ENCODE measurements at regions not wholly inside any gene's neighbourhood (a gene's known extent, or its start where the extent isn't known, plus 50 kb on each side); places are given as distances from the start of the nearest gene placed in this dataset.

DNA sequence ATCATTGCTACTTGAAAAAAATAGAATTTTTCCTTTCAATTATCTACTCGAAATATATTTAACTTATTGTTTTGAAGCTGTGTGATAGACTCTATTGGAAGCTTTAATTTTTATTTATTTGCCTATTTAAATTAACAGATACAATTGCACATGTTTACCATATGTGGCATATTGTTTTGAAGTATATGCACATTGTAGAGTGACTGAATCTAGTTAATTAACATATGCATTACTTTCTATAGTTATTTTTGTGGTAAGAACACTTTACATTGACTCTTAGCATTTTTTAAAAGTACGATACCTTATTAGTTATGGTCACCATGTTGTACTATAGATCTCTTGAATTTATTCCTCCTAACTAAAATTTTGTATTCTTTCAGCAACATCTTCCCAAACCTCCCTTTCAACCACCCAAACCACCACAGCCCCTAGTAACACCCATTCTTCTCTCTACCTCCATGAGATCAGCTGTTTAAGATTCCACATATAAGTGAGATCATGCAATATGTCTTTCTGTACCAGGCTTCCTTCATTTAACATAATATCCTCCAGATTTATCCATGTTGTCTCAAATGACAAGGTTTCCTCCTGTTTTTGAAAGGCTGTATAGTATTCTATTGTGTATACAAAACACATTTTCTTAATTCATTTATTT is 58.5 kb upstream of the SPHKAP start:
- no peaks in the 10 kb centered on the region for H3K36me3 ChIP-seq (replicated peaks)
- no peaks in the 10 kb centered on the region for H3K27me3 ChIP-seq (ENCODE audit: low read depth)
- in situ Hi-C loops (cut with MboI; ENCODE audit: low sequenced_read_pairs): no loop called here
- no peak for DNase-seq (ENCODE audit: low spot score in 2 of 2)
- no peak overlapping the region for H3K4me3 ChIP-seq
- no peaks in the 10 kb centered on the region for H3K4me1 ChIP-seq
- no peaks in the 10 kb centered on the region for H3K9me3 ChIP-seq

- Histone ChIP-seq H3K4me1 (no peaks in the 10 kb centered on the region), H3K9me3 (no peaks in the 10 kb centered on the region), H3K36me3 (replicated peaks) (no peaks in the 10 kb centered on the region), H3K4me3 (no peak overlapping the region), H3K27me3 (ENCODE audit: low read depth) (no peaks in the 10 kb centered on the region)
- in situ Hi-C loops (cut with MboI; ENCODE audit: low sequenced_read_pairs): no loop called here
- DNase-seq (ENCODE audit: low spot score in 2 of 2): no peak
Measured at GRCh38 chr2:228239207-228239906, 57.9 kb upstream of the SPHKAP start.

All from HAP-1 (cell line).